B cell (primary cell): ENCODE measurements at regions not wholly inside any gene's neighbourhood (a gene's known extent, or its start where the extent isn't known, plus 50 kb on each side); places are given as distances from the start of the nearest gene placed in this dataset.

Experiments used
- ATAC-seq: fragments of 200-7000 bp; cut with Tn5 transposase; one replicate; pipeline ENCODE4 v1.10.0; 2021; ENCODE audit warnings: low read depth, mild to moderate bottlenecking, moderate number of reproducible peaks, moderate library complexity
- CTCF ChIA-PET: fragments of 350-600 bp; sonication (Branson Sonifier 250); formaldehyde crosslinking; loops from one replicate; lab custom pipeline; 2021; ENCODE audit warnings: antibody characterized with exemption, inconsistent platforms; lab: Charles Lee
- POLR2A ChIA-PET: fragments of 350-600 bp; sonication (Branson Sonifier 250); formaldehyde crosslinking; loops from one replicate; lab custom pipeline; 2021; ENCODE audit warnings: antibody characterized with exemption; lab: Charles Lee
- DNase-seq: peaks from one replicate; pipeline ENCODE4 v3.0.0; 2013
- H2AFZ ChIP-seq: 2 replicates; pipeline ENCODE4 v1.6.1; 2012; ENCODE audit warnings: mild to moderate bottlenecking, low read depth, low read length; ENCODE audit not compliant: insufficient read depth, poor library complexity, severe bottlenecking
- H3K27ac ChIP-seq, 2 donors: 1 replicate in 1 of 2; 2 replicates in 1 of 2; pipeline ENCODE4 v1.5.1; 2012 to 2013; ENCODE audit warnings: low read length in 2 of 2, mild to moderate bottlenecking in 2 of 2, moderate library complexity in 1 of 2
- H3K27me3 ChIP-seq, 4 experiments: fragments of 200-600 bp in 1 of 4; sonication (generic) in 1 of 4; replicated peaks in 1 of 4; 1 replicate in 2 of 4; 2 replicates in 2 of 4; pipeline versions ENCODE4 v1.6.1 to v1.7.0; 2013 to 2016; ENCODE audit warnings: low read length in 3 of 4, mild to moderate bottlenecking in 2 of 4, mixed read lengths in 1 of 4, moderate library complexity in 1 of 4; ENCODE audit not compliant: insufficient read depth in 4 of 4, control insufficient read depth in 3 of 4; ENCODE audit errors: control extremely low read depth in 1 of 4
- H3K36me3 ChIP-seq, 2 experiments: replicated peaks in 1 of 2; 1 replicate in 1 of 2; 2 replicates in 1 of 2; pipeline versions ENCODE4 v1.6.1 to v1.7.1; 2013; ENCODE audit warnings: low read length in 1 of 2; ENCODE audit not compliant: insufficient read depth in 2 of 2, control insufficient read depth in 1 of 2; ENCODE audit errors: control extremely low read depth in 1 of 2, extremely low read depth in 1 of 2
- H3K4me1 ChIP-seq, 2 donors: fragments of 200-600 bp in 1 of 2; sonication (generic) in 1 of 2; 1 replicate in 1 of 2; 2 replicates in 1 of 2; pipeline versions ENCODE4 v1.5.1 to v1.6.1; 2013 to 2017; ENCODE audit warnings: low read length in 2 of 2; ENCODE audit not compliant: control insufficient read depth in 2 of 2, insufficient read depth in 2 of 2
- H3K4me2 ChIP-seq: replicated peaks from 2 replicates; pipeline ENCODE3; 2012; ENCODE audit warnings: mild to moderate bottlenecking, low read depth, low read length; ENCODE audit not compliant: poor library complexity, severe bottlenecking
- H3K4me3 ChIP-seq, 5 experiments: fragments of 200-600 bp in 1 of 5; sonication (generic) in 1 of 5; 1 replicate in 3 of 5; 2 replicates in 2 of 5; pipeline versions ENCODE4 v1.5.1 to v1.7.0; 2011 to 2016; ENCODE audit warnings: low read length in 4 of 5, mild to moderate bottlenecking in 4 of 5, low read depth in 2 of 5, control low read depth in 1 of 5, moderate library complexity in 1 of 5; ENCODE audit not compliant: insufficient read depth in 1 of 5; ENCODE audit errors: control extremely low read depth in 1 of 5, extremely low read depth in 1 of 5
- H3K79me2 ChIP-seq: fragments of 200-600 bp; sonication (generic); one replicate; pipeline ENCODE4 v1.6.0; 2016; ENCODE audit warnings: low read length; ENCODE audit not compliant: control insufficient read depth, insufficient read depth
- H3K9ac ChIP-seq: fragments of 200-600 bp; sonication (generic); 2 replicates; pipeline ENCODE4 v1.6.1; 2017; ENCODE audit warnings: mild to moderate bottlenecking, low read length, moderate library complexity
- H3K9me3 ChIP-seq, 3 donors: one replicate each; pipeline versions ENCODE4 v1.6.1 to v1.7.1; 2013; ENCODE audit warnings: low read length in 2 of 3; ENCODE audit not compliant: control insufficient read depth in 2 of 3, insufficient read depth in 1 of 3; ENCODE audit errors: control extremely low read depth in 1 of 3
- H4K20me1 ChIP-seq: 2 replicates; pipeline ENCODE4 v1.6.0; 2012; ENCODE audit warnings: mild to moderate bottlenecking, low read length; ENCODE audit not compliant: insufficient read depth, control insufficient read depth, poor library complexity, severe bottlenecking
- H3K27ac Mint-ChIP-seq: one replicate; pipeline ENCODE4 v1.8.0; 2021; ENCODE audit warnings: mixed read lengths
- H3K27me3 Mint-ChIP-seq: one replicate; pipeline ENCODE4 v1.8.0; 2021; ENCODE audit warnings: mixed read lengths
- H3K4me1 Mint-ChIP-seq: one replicate; pipeline ENCODE4 v1.8.0; 2021; ENCODE audit warnings: mixed read lengths
- H3K4me3 Mint-ChIP-seq: one replicate; pipeline ENCODE4 v1.8.0; 2021; ENCODE audit warnings: mixed read lengths
- H3K9me3 Mint-ChIP-seq: one replicate; pipeline ENCODE4 v1.8.0; 2022; ENCODE audit warnings: mixed read lengths; ENCODE audit not compliant: insufficient read depth
- CTCF ChIP-seq: fragments of 200-600 bp; IDR thresholded peaks from one replicate; pipeline ENCODE4 v1.8.0; 2022; ENCODE audit warnings: antibody characterized with exemption, mild to moderate bottlenecking
- EZH2 ChIP-seq: IDR thresholded peaks from 2 replicates; pipeline ENCODE4 v1.6.1; 2012; ENCODE audit warnings: borderline replicate concordance, low read depth, mild to moderate bottlenecking, moderate library complexity, low read length; ENCODE audit not compliant: insufficient read depth, poor library complexity, severe bottlenecking
- WGBS: methylation state at CpG from one replicate; pipeline ENCODE4 v1.1.5; 2013; ENCODE audit warnings: missing lambda C conversion rate; ENCODE audit not compliant: insufficient coverage; 5-methylcytosine and 5-hydroxymethylcytosine counted together
- intact Hi-C: fragments of 100-400 bp; cut with micrococcal nuclease; formaldehyde crosslinking; loops from one replicate; pipeline ENCODE4 v1.10.0; 2022

- H3K4me3 Mint-ChIP-seq, result no peak overlapping the region
- no peaks in the 10 kb centered on the region for H3K4me1 ChIP-seq
- no peak for TF ChIP-seq EZH2
- TF ChIP-seq CTCF, result no peak
- H3K4me1 Mint-ChIP-seq, result no peaks in the 10 kb centered on the region
- H3K27ac Mint-ChIP-seq, result no peak overlapping the region
- DNase-seq, result no peak
- peaks cover 0 to 11% (median 2%) of the 10 kb centered on the region in 4 experiments for H3K27me3 ChIP-seq
- POLR2A ChIA-PET, result no interaction called here
- H3K27ac ChIP-seq, result no peak overlapping the region
- H2AFZ ChIP-seq, result no peak overlapping the region
- H3K4me2 ChIP-seq, result no peak overlapping the region
- no peak overlapping the region for H3K4me3 ChIP-seq
- ATAC-seq, result no peak
- H3K79me2 ChIP-seq, result no peaks in the 10 kb centered on the region
- H3K9ac ChIP-seq, result no peak overlapping the region
- intact Hi-C loops, result no loop called here
- 100% methylated on average over 1 of the region's 1 CpG for WGBS
- H3K9me3 Mint-ChIP-seq, result no peaks in the 10 kb centered on the region
- peaks cover 30% of the 10 kb centered on the region for H3K27me3 Mint-ChIP-seq
- CTCF ChIA-PET, result no interaction called here
- no peaks in the 10 kb centered on the region for H3K9me3 ChIP-seq
- H4K20me1 ChIP-seq, result no peaks in the 10 kb centered on the region
- no peaks in the 10 kb centered on the region for H3K36me3 ChIP-seq
Observed at GRCh38 chr1:157460381-157460780, 91.9 kb downstream of the FCRL5 start.

- Histone ChIP-seq H3K4me1 (no peaks in the 10 kb centered on the region), H3K9ac (no peak overlapping the region), H3K9me3 (no peaks in the 10 kb centered on the region), H3K4me2 (no peak overlapping the region), H3K79me2 (no peaks in the 10 kb centered on the region), H2AFZ (no peak overlapping the region), H3K4me3 (no peak overlapping the region), H3K36me3 (no peaks in the 10 kb centered on the region), H4K20me1 (no peaks in the 10 kb centered on the region), H3K27ac (no peak overlapping the region), H3K27me3 (peaks cover 0 to 11% (median 0%) of the 10 kb centered on the region in 4 experiments)
- TF ChIP-seq CTCF (no peak), EZH2 (no peak)
- Mint-ChIP-seq H3K27ac (no peak overlapping the region), H3K27me3 (peaks cover 31% of the 10 kb centered on the region), H3K4me1 (no peaks in the 10 kb centered on the region), H3K4me3 (no peak overlapping the region), H3K9me3 (no peaks in the 10 kb centered on the region)
- no CpG with 5 or more reads among the region's 3 CpGs for WGBS
- intact Hi-C loops, result no loop called here
- ATAC-seq, result no peak
- ChIA-PET CTCF (no interaction called here), POLR2A (no interaction called here)
- DNase-seq, result no peak
Observed at GRCh38 chr1:157457279-157457678, 95.0 kb downstream of the FCRL5 start.
